Right ventricle myocardium superior (tissue), 1 donor: ENCODE measurements at regions not wholly inside any gene's neighbourhood (a gene's known extent, or its start where the extent isn't known, plus 50 kb on each side); places are given as distances from the start of the nearest gene placed in this dataset.
A peak's percentile ranks its signal among the peaks of the same experiment; 100 is the strongest.

ENCODE experiments used
- ATAC-seq: fragments of 200-7000 bp; cut with Tn5 transposase; one replicate; pipeline ENCODE4 v1.9.1; 2020; ENCODE audit warnings: mild to moderate bottlenecking; ENCODE audit not compliant: poor library complexity
- DNase-seq: peaks from one replicate; pipeline ENCODE4 v3.0.0-alpha.2; 2020
- intact Hi-C: fragments of 100-400 bp; cut with DNase I; formaldehyde crosslinking; loops from one replicate; pipeline ENCODE4 v1.11.2; 2022
- donor health status: DM: no; HTN: yes; CAD: no; lungs with severe emphysema.

- intact Hi-C loops = no loop called here
- DNase-seq (no peak), ATAC-seq (no peak)
Measured at GRCh38 chr20:22350624-22351023, 233.7 kb downstream of the FOXA2 start.

- intact Hi-C loops = no loop called here
- no peak for DNase-seq
- no peak for ATAC-seq
Measured at GRCh38 chr20:22348010-22348409, 236.4 kb downstream of the FOXA2 start.

- no peak for DNase-seq
- ATAC-seq = no peak
- intact Hi-C loops = no loop called here
Measured at GRCh38 chr20:22346716-22347115, 237.7 kb downstream of the FOXA2 start.

GRCh38 chr20:22343612-22344011, 240.8 kb downstream of the FOXA2 start:
- intact Hi-C loops = no loop called here
- DNase-seq = no peak

GRCh38 chr20:22342410-22342809, 242.0 kb downstream of the FOXA2 start:
- no peak for ATAC-seq
- DNase-seq = no peak
- intact Hi-C loops = no loop called here

More at GRCh38 chr20:22343612-22344011, 240.8 kb downstream of the FOXA2 start:
- ATAC-seq = no peak

GRCh38 chr20:22341508-22341907, 242.9 kb downstream of the FOXA2 start:
- ATAC-seq = no peak
- intact Hi-C loops = no loop called here
- no peak for DNase-seq

GRCh38 chr20:22339946-22340345, 244.4 kb downstream of the FOXA2 start:
- ATAC-seq (no peak), DNase-seq (no peak)

GRCh38 chr20:22339091-22339881, 245.1 kb downstream of the FOXA2 start:
- DNase-seq (no peak), ATAC-seq (peak; percentile 65)
- intact Hi-C loops = loop anchor here (5.0 to 10.0 kb wide), 2 partner anchors 343 to 996 kb away; no protein-coding TSS in a partner anchor

More at GRCh38 chr20:22339946-22340345, 244.4 kb downstream of the FOXA2 start:
- intact Hi-C loops = loop anchor here (5.0 to 10.0 kb wide), 2 partner anchors 342 to 995 kb away; no protein-coding TSS in a partner anchor

GRCh38 chr20:22338140-22338708, 246.1 kb downstream of the FOXA2 start:
- ATAC-seq = no peak
- DNase-seq = no peak
- intact Hi-C loops = loop anchor here (5.0 to 10.0 kb wide), 2 partner anchors 344 to 997 kb away; no protein-coding TSS in a partner anchor

- no peak for DNase-seq
- intact Hi-C loops = loop anchor here (5.0 to 10.0 kb wide), 2 partner anchors 347 to 1000 kb away; no protein-coding TSS in a partner anchor
- no peak for ATAC-seq
Measured at GRCh38 chr20:22335210-22335609, 249.2 kb downstream of the FOXA2 start.

GRCh38 chr20:22333885-22334545, 250.4 kb downstream of the FOXA2 start:
- intact Hi-C loops = loop anchor here (10.0 kb wide), 1 partner anchor 1001 kb away; no protein-coding TSS in a partner anchor

GRCh38 chr20:22324505-22324904, 259.9 kb downstream of the FOXA2 start:
- DNase-seq (no peak), ATAC-seq (no peak)
- intact Hi-C loops = no loop called here

More at GRCh38 chr20:22333885-22334545, 250.4 kb downstream of the FOXA2 start:
- DNase-seq (no peak), ATAC-seq (peak; percentile 65)

- intact Hi-C loops = no loop called here
- no peak for DNase-seq
- no peak for ATAC-seq
Measured at GRCh38 chr20:22322513-22322912, 261.9 kb downstream of the FOXA2 start.

GRCh38 chr20:22321191-22321590, 263.2 kb downstream of the FOXA2 start:
- intact Hi-C loops = no loop called here
- no peak for ATAC-seq

GRCh38 chr20:22320245-22320915, 264.0 kb downstream of the FOXA2 start:
- ATAC-seq (no peak), DNase-seq (no peak)
- intact Hi-C loops = no loop called here

More at GRCh38 chr20:22321191-22321590, 263.2 kb downstream of the FOXA2 start:
- no peak for DNase-seq

- DNase-seq (no peak), ATAC-seq (no peak)
- intact Hi-C loops = loop anchor here (10.0 kb wide), 1 partner anchor 601 kb away; no protein-coding TSS in a partner anchor
Measured at GRCh38 chr20:22315771-22316170, 268.6 kb downstream of the FOXA2 start.

- DNase-seq (no peak), ATAC-seq (no peak)
- intact Hi-C loops = loop anchor here (10.0 kb wide), 1 partner anchor 600 kb away; no protein-coding TSS in a partner anchor
Measured at GRCh38 chr20:22315073-22315472, 269.3 kb downstream of the FOXA2 start.

GRCh38 chr20:22312744-22313346, 271.5 kb downstream of the FOXA2 start:
- no peak for DNase-seq
- ATAC-seq = no peak

More at GRCh38 chr20:22312744-22313346, 271.5 kb downstream of the FOXA2 start:
- intact Hi-C loops = loop anchor here (10.0 kb wide), 1 partner anchor 598 kb away; no protein-coding TSS in a partner anchor
